Vagina (tissue), 2 donors: ENCODE measurements at regions not wholly inside any gene's neighbourhood (a gene's known extent, or its start where the extent isn't known, plus 50 kb on each side); places are given as distances from the start of the nearest gene placed in this dataset.

Experiments
- DNase-seq, 2 donors: peaks; one replicate each; pipeline ENCODE4 v3.0.0-alpha.2; 2017; ENCODE audit errors: extremely low spot score in 2 of 2
- H3K27ac ChIP-seq: fragments of 200-600 bp; sonication (generic); one replicate; pipeline ENCODE4 v1.5.1; 2019
- H3K27me3 ChIP-seq: fragments of 200-600 bp; sonication (generic); one replicate; pipeline ENCODE4 v1.5.1; 2019
- H3K36me3 ChIP-seq, 2 donors: fragments of 200-600 bp; sonication (generic); one replicate each; pipeline ENCODE4 v1.5.1; 2017 to 2019
- H3K4me1 ChIP-seq: fragments of 200-600 bp; sonication (generic); one replicate; pipeline ENCODE4 v1.5.1; 2019
- H3K4me3 ChIP-seq, 2 donors: fragments of 200-600 bp; sonication (generic); 1 replicate in 1 of 2; 2 replicates in 1 of 2; pipeline ENCODE4 v1.5.1; 2016 to 2019
- H3K9me3 ChIP-seq: fragments of 200-600 bp; sonication (generic); one replicate; pipeline ENCODE4 v1.5.1; 2019
- POLR2A ChIP-seq, 2 donors: fragments of 450-650 bp; IDR thresholded peaks; one replicate each; pipeline ENCODE4 v1.6.1; 2017; ENCODE audit warnings: antibody characterized with exemption in 2 of 2, mild to moderate bottlenecking in 2 of 2, moderate library complexity in 2 of 2
- POLR2AphosphoS5 ChIP-seq, 2 donors: sonication (generic); formaldehyde crosslinking; IDR thresholded peaks; one replicate each; pipeline ENCODE4 v1.9.0; 2017; ENCODE audit warnings: antibody characterized with exemption in 2 of 2, mild to moderate bottlenecking in 2 of 2, low read depth in 1 of 2; ENCODE audit not compliant: insufficient read depth in 1 of 2
- intact Hi-C: fragments of 100-400 bp; cut with DNase I; formaldehyde crosslinking; loops from one replicate; pipeline ENCODE4 v1.15.1; 2023
- TF ChIP-seq, protein P1 (sequence below), 3 experiments: fragments of 450-650 bp in 2 of 3; fragments of 200-600 bp in 1 of 3; sonication (generic) in 1 of 3; IDR thresholded peaks; one replicate each; pipeline ENCODE4 v1.5.1; 2017 to 2019; ENCODE audit warnings: antibody characterized with exemption in 3 of 3, mild to moderate bottlenecking in 2 of 3, moderate library complexity in 2 of 3

DNA sequence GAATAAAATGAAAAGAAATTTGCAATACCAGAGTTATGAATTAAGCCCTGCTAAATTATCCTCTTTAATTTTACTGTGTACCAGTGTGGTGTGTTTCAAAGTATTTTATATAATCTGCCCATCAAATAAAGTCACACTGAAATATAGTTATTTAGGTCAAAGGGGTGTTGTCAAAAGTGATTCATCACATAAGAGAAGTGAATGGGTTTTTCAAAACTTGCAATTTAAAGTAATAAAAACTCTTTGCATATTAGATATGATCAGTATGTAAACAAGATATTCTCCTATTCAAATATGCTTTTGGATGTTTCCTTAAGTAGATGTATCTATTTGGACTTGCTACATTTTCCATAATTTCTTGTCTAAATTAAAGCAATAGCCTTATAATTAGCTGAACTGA, 1183.0 kb upstream of the CDH18 start:
- no peaks in the 10 kb centered on the region for H3K4me1 ChIP-seq

DNA sequence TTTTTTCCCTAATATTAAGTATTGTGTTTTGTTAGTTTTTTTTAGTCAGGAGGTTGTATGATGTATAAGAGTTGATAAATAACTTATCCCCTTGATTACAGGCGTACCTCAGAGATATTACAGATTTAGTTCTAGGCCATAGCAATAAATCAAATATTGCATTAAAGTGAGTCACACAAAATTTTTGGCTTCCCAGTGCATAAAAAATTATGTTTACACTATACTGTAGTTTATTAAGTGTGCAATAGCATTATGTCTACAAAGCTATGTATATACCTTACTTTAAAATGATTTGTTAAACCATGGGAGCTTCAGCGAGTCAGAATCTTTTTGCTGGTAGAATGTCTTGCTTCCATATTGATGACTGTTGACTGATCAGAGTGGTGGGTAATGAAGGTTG, 1180.6 kb upstream of the CDH18 start:
- H3K4me1 ChIP-seq = no peaks in the 10 kb centered on the region
- no peak overlapping the region for H3K27ac ChIP-seq
- TF ChIP-seq POLR2AphosphoS5 (IDR thresholded peaks at IDR 0.05; ENCODE audit: insufficient read depth in 1 of 2, low read depth in 1 of 2) = no peak
- no peak for TF ChIP-seq POLR2A (IDR thresholded peaks at IDR 0.05)
- TF ChIP-seq, protein P1, sequence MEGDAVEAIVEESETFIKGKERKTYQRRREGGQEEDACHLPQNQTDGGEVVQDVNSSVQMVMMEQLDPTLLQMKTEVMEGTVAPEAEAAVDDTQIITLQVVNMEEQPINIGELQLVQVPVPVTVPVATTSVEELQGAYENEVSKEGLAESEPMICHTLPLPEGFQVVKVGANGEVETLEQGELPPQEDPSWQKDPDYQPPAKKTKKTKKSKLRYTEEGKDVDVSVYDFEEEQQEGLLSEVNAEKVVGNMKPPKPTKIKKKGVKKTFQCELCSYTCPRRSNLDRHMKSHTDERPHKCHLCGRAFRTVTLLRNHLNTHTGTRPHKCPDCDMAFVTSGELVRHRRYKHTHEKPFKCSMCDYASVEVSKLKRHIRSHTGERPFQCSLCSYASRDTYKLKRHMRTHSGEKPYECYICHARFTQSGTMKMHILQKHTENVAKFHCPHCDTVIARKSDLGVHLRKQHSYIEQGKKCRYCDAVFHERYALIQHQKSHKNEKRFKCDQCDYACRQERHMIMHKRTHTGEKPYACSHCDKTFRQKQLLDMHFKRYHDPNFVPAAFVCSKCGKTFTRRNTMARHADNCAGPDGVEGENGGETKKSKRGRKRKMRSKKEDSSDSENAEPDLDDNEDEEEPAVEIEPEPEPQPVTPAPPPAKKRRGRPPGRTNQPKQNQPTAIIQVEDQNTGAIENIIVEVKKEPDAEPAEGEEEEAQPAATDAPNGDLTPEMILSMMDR (IDR thresholded peaks at IDR 0.05) = no peak
- no peak overlapping the region for H3K4me3 ChIP-seq
- no peaks in the 10 kb centered on the region for H3K9me3 ChIP-seq
- DNase-seq = no peak
- no peaks in the 10 kb centered on the region for H3K36me3 ChIP-seq
- intact Hi-C loops = no loop called here
- no peaks in the 10 kb centered on the region for H3K27me3 ChIP-seq

More for the DNA sequence above, 1183.0 kb upstream of the CDH18 start:
- no peaks in the 10 kb centered on the region for H3K36me3 ChIP-seq
- no peaks in the 10 kb centered on the region for H3K27me3 ChIP-seq
- no peak for DNase-seq
- no peak overlapping the region for H3K4me3 ChIP-seq
- TF ChIP-seq POLR2A (IDR thresholded peaks at IDR 0.05) = no peak
- TF ChIP-seq POLR2AphosphoS5 (IDR thresholded peaks at IDR 0.05; ENCODE audit: insufficient read depth in 1 of 2, low read depth in 1 of 2) = no peak
- TF ChIP-seq, protein P1 (IDR thresholded peaks at IDR 0.05) = no peak
- intact Hi-C loops = no loop called here
- H3K9me3 ChIP-seq = no peaks in the 10 kb centered on the region
- H3K27ac ChIP-seq = no peak overlapping the region

DNA sequence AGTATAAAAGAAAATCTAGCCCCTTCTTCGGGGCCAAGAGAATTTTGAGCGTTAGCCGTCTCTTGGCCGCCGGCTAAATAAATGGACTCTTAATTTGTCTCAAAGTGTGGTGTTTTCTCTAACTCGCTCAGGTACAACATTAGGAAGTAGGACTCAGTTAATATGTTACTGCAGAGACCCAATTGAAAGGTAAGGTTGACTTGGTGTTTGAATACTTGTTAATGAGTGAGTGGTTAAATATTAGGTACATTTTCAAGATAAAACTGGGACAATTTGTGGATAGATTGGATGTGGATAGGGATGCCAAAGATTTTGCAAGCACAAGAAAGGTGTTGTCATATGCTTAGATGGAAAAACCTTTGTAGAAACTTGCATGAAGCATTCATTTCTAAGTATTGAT, 1177.3 kb upstream of the CDH18 start:
- H3K27ac ChIP-seq = no peak overlapping the region
- no peaks in the 10 kb centered on the region for H3K9me3 ChIP-seq
- no peaks in the 10 kb centered on the region for H3K4me1 ChIP-seq
- H3K4me3 ChIP-seq = no peak overlapping the region
- intact Hi-C loops = no loop called here
- no peak for DNase-seq
- no peaks in the 10 kb centered on the region for H3K27me3 ChIP-seq
- no peaks in the 10 kb centered on the region for H3K36me3 ChIP-seq
- TF ChIP-seq POLR2AphosphoS5 (IDR thresholded peaks at IDR 0.05; ENCODE audit: insufficient read depth in 1 of 2, low read depth in 1 of 2) (no peak), POLR2A (IDR thresholded peaks at IDR 0.05) (no peak)
- TF ChIP-seq, protein P1 (IDR thresholded peaks at IDR 0.05) = no peak

DNA sequence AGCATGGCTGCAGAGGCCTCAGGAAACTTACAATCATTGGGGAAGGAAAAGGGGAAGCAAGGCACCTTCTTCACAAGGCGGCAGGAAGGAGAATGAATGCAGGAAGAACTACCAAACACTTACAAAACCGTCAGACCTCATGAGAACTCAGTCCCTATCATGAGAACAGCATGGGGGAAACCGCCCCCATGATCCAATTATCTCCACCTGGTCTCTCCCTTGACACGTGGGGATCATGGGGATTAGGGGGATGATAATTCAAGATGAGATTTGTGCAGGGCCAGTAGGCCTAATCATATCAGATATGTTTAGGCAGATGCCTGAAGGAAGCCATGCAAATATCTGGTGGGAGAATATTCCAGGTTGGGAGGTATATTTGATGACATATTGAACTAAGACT, 1176.4 kb upstream of the CDH18 start:
- no peaks in the 10 kb centered on the region for H3K27me3 ChIP-seq
- TF ChIP-seq POLR2AphosphoS5 (IDR thresholded peaks at IDR 0.05; ENCODE audit: insufficient read depth in 1 of 2, low read depth in 1 of 2) = no peak
- TF ChIP-seq, protein P1 (IDR thresholded peaks at IDR 0.05) = no peak
- H3K4me3 ChIP-seq = no peak overlapping the region
- no peaks in the 10 kb centered on the region for H3K4me1 ChIP-seq
- no peaks in the 10 kb centered on the region for H3K9me3 ChIP-seq
- H3K36me3 ChIP-seq = no peaks in the 10 kb centered on the region
- H3K27ac ChIP-seq = no peak overlapping the region
- intact Hi-C loops = no loop called here
- no peak for DNase-seq

DNA sequence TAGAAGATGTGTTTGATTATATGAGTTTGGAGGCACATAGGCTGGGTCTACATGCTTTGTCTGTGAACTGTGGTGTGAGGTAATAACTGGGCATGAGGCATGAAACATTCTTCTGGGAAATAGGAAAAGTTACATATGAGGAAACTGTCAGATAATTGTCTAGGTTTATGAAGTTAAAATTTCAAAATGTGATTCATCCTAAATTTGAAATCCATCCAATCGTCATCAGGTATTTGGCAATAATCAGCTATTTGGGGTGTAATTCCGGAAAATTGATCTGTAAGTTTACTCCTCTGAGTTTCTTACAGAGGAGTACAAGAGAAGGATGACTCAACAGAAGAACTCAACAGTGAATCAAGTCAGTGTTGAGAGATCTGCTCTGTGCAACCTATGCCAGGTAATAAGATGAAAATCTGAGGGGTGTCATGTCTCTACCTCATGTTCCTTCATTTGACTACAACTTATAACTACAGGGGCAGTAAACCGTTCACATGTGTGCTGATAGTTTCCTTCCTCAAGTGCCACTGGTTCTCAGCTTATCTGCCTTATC, 1171.6 kb upstream of the CDH18 start:
- Histone ChIP-seq H3K36me3 (no peaks in the 10 kb centered on the region), H3K4me3 (no peak overlapping the region), H3K27me3 (no peaks in the 10 kb centered on the region), H3K9me3 (no peaks in the 10 kb centered on the region), H3K4me1 (no peaks in the 10 kb centered on the region), H3K27ac (no peak overlapping the region)
- TF ChIP-seq, protein P1 (IDR thresholded peaks at IDR 0.05) = no peak
- no peak for TF ChIP-seq POLR2A (IDR thresholded peaks at IDR 0.05)
- no peak for TF ChIP-seq POLR2AphosphoS5 (IDR thresholded peaks at IDR 0.05; ENCODE audit: insufficient read depth in 1 of 2, low read depth in 1 of 2)
- DNase-seq = no peak
- intact Hi-C loops = no loop called here
